IMR-90 (cell line): ENCODE measurements at regions not wholly inside any gene's neighbourhood (a gene's known extent, or its start where the extent isn't known, plus 50 kb on each side); places are given as distances from the start of the nearest gene placed in this dataset.
A peak's percentile ranks its signal among the peaks of the same experiment; 100 is the strongest.

Experiments
- ATAC-seq: fragments of 200-7000 bp; cut with Tn5 transposase; 2 replicates; pipeline ENCODE4 v1.9.1; 2020; ENCODE audit warnings: low read depth, mild to moderate bottlenecking, moderate library complexity
- BruUV-seq: library from RNA; stranded (reverse); fragments of 400-500 nt; replicated peaks from 2 replicates; lab custom pipeline; 2021; lab: Mats Ljungman, UMichigan
- CTCF ChIA-PET: fragments of 300-600 bp; formaldehyde crosslinking; extraction: SDS; loops from one replicate; lab custom pipeline; 2021; ENCODE audit warnings: antibody characterized with exemption; lab: Yijun Ruan, JAX
- POLR2A ChIA-PET: fragments of 300-600 bp; sonication (Branson Sonifier 250); formaldehyde crosslinking; loops from one replicate; lab custom pipeline; 2022; ENCODE audit warnings: antibody characterized with exemption; ENCODE audit not compliant: unreplicated experiment; lab: Charles Lee
- DNase-seq: peaks from one replicate; pipeline ENCODE4 v3.0.0; 2013
- H2AFZ ChIP-seq: replicated peaks from 2 replicates; pipeline ENCODE3; 2013; ENCODE audit warnings: low read length, mild to moderate bottlenecking; ENCODE audit not compliant: poor library complexity
- H2AK5ac ChIP-seq: 2 replicates; pipeline ENCODE4 v1.6.1; 2013; ENCODE audit warnings: low read depth, low read length, inconsistent platforms
- H2AK9ac ChIP-seq: replicated peaks from 2 replicates; pipeline ENCODE3; 2013; ENCODE audit warnings: mild to moderate bottlenecking, low read depth, low read length, moderate library complexity; ENCODE audit not compliant: poor library complexity
- H2BK120ac ChIP-seq: 2 replicates; pipeline ENCODE4 v1.6.1; 2013; ENCODE audit warnings: low read depth, low read length, inconsistent platforms
- H2BK15ac ChIP-seq: 3 replicates; pipeline ENCODE4 v1.6.1; 2013; ENCODE audit warnings: low read depth, low read length, inconsistent platforms
- H2BK20ac ChIP-seq: 2 replicates; pipeline ENCODE4 v1.6.1; 2013; ENCODE audit warnings: low read depth, mild to moderate bottlenecking, inconsistent platforms, low read length, moderate library complexity
- H2BK5ac ChIP-seq: 2 replicates; pipeline ENCODE4 v1.6.1; 2013; ENCODE audit warnings: mild to moderate bottlenecking, low read depth, low read length, inconsistent platforms; ENCODE audit not compliant: poor library complexity, severe bottlenecking
- H3K14ac ChIP-seq: replicated peaks from 2 replicates; pipeline ENCODE4 v1.6.1; 2013; ENCODE audit warnings: low read depth, low read length, inconsistent platforms
- H3K18ac ChIP-seq: 2 replicates; pipeline ENCODE4 v1.6.1; 2013; ENCODE audit warnings: low read depth, low read length, control low read depth
- H3K23ac ChIP-seq: 2 replicates; pipeline ENCODE4 v1.6.1; 2013; ENCODE audit warnings: low read depth, low read length, inconsistent platforms
- H3K27ac ChIP-seq: 2 replicates; pipeline ENCODE4 v1.5.1; 2013; ENCODE audit warnings: mild to moderate bottlenecking, control low read depth, low read length; ENCODE audit not compliant: insufficient read depth
- H3K27me3 ChIP-seq: 2 replicates; pipeline ENCODE4 v1.6.1; 2013; ENCODE audit warnings: low read length; ENCODE audit not compliant: control insufficient read depth, insufficient read depth
- H3K36me3 ChIP-seq: 2 replicates; pipeline ENCODE4 v1.6.1; 2013; ENCODE audit warnings: low read length, mixed read lengths; ENCODE audit not compliant: control insufficient read depth, insufficient read depth
- H3K4ac ChIP-seq: 2 replicates; pipeline ENCODE4 v1.6.1; 2013; ENCODE audit warnings: low read depth, low read length, inconsistent platforms
- H3K4me1 ChIP-seq: 2 replicates; pipeline ENCODE4 v1.6.1; 2013; ENCODE audit warnings: low read length, mixed read lengths; ENCODE audit not compliant: control insufficient read depth, insufficient read depth
- H3K4me2 ChIP-seq: 2 replicates; pipeline ENCODE4 v1.6.1; 2013; ENCODE audit warnings: low read depth, mild to moderate bottlenecking, control low read depth, low read length, moderate library complexity
- H3K4me3 ChIP-seq: 2 replicates; pipeline ENCODE4 v1.5.1; 2013; ENCODE audit warnings: low read depth, mild to moderate bottlenecking, control low read depth, low read length, moderate library complexity; ENCODE audit not compliant: insufficient read depth
- H3K56ac ChIP-seq: 2 replicates; pipeline ENCODE4 v1.6.1; 2013; ENCODE audit warnings: low read length, inconsistent platforms; ENCODE audit not compliant: insufficient read depth; ENCODE audit errors: extremely low read depth
- H3K79me1 ChIP-seq, 2 experiments: 2 replicates each; pipeline ENCODE4 v1.6.1; 2013; ENCODE audit warnings: low read length in 2 of 2, inconsistent platforms in 1 of 2, low read depth in 1 of 2
- H3K9ac ChIP-seq: 2 replicates; pipeline ENCODE4 v1.6.1; 2013; ENCODE audit warnings: low read depth, low read length, control low read depth
- H3K9me1 ChIP-seq: 2 replicates; pipeline ENCODE4 v1.6.1; 2013; ENCODE audit warnings: low read length, inconsistent platforms; ENCODE audit not compliant: insufficient read depth
- H3K9me3 ChIP-seq: 2 replicates; pipeline ENCODE4 v1.6.1; 2013; ENCODE audit warnings: low read length; ENCODE audit not compliant: control insufficient read depth, insufficient read depth
- H4K20me1 ChIP-seq: 2 replicates; pipeline ENCODE4 v1.6.1; 2013; ENCODE audit warnings: low read length, inconsistent platforms; ENCODE audit not compliant: insufficient read depth
- H4K5ac ChIP-seq: 2 replicates; pipeline ENCODE4 v1.6.1; 2013; ENCODE audit warnings: mild to moderate bottlenecking, low read depth, low read length, control low read depth
- H4K8ac ChIP-seq, 2 experiments: 2 replicates each; pipeline ENCODE4 v1.6.1; 2013; ENCODE audit warnings: low read depth in 2 of 2, low read length in 2 of 2, control low read depth in 1 of 2, inconsistent platforms in 1 of 2
- H4K91ac ChIP-seq: 2 replicates; pipeline ENCODE4 v1.6.1; 2013; ENCODE audit warnings: low read depth, low read length, inconsistent platforms; ENCODE audit not compliant: insufficient read depth
- CEBPB ChIP-seq: IDR thresholded peaks from 2 replicates; pipeline ENCODE4 v1.6.1; 2012; ENCODE audit warnings: low read depth, low read length, improper control_type of control experiment
- MXI1 ChIP-seq: IDR thresholded peaks from 2 replicates; pipeline ENCODE4 v1.6.1; 2012; ENCODE audit warnings: low read depth, mild to moderate bottlenecking, low read length, moderate library complexity, borderline replicate concordance
- WGBS, 2 experiments: methylation state at CpG; one replicate each; pipeline versions ENCODE4 v1.1.5 to v1.1.7; 2013; ENCODE audit warnings: missing lambda C conversion rate in 2 of 2; ENCODE audit not compliant: insufficient read length in 1 of 2; ENCODE audit errors: extremely low coverage in 2 of 2; 5-methylcytosine and 5-hydroxymethylcytosine counted together
- dilution Hi-C: fragments of 300-500 bp; cut with HindIII; formaldehyde crosslinking; loops from one replicate; pipeline ENCODE4 v1.14.3; 2018; ENCODE audit warnings: low sequenced_read_pairs; ENCODE audit not compliant: unreplicated experiment
- in situ Hi-C: fragments of 300-500 bp; cut with MboI; formaldehyde crosslinking; loops from 3 replicates; pipeline ENCODE4 v1.14.3; 2019; ENCODE audit warnings: low sequenced_read_pairs, inconsistent platforms, mixed read lengths
- intact Hi-C: fragments of 100-400 bp; cut with micrococcal nuclease; formaldehyde crosslinking; loops from 2 replicates; pipeline ENCODE4 v1.10.0; 2022

GRCh38 chr3:74271541-74271940 lies 342.9 kb downstream of the CNTN3 start:
- Histone ChIP-seq H2BK20ac (no peak overlapping the region), H3K18ac (no peak overlapping the region), H4K5ac (no peak overlapping the region), H3K4me3 (no peak overlapping the region), H3K23ac (no peak overlapping the region), H3K9ac (no peak overlapping the region), H2BK120ac (no peak overlapping the region), H3K9me3 (no peaks in the 10 kb centered on the region), H3K4me2 (no peak overlapping the region), H3K14ac (no peak overlapping the region), H4K91ac (no peak overlapping the region), H3K79me1 (no peaks in the 10 kb centered on the region), H3K56ac (no peak overlapping the region), H4K8ac (no peak overlapping the region), H3K4ac (no peak overlapping the region), H4K20me1 (no peaks in the 10 kb centered on the region), H3K36me3 (no peaks in the 10 kb centered on the region), H3K27ac (no peak overlapping the region), H2BK15ac (no peak overlapping the region), H2AK5ac (no peak overlapping the region), H3K27me3 (no peaks in the 10 kb centered on the region), H2AFZ (no peak overlapping the region), H2BK5ac (no peak overlapping the region), H2AK9ac (no peak overlapping the region), H3K9me1 (no peaks in the 10 kb centered on the region), H3K4me1 (peaks cover 2% of the 10 kb centered on the region; the same call in 1 of the 2 replicates)
- intact Hi-C loops = no loop called here
- DNase-seq (no peak), ATAC-seq (no peak)
- in situ Hi-C loops = no loop called here
- TF ChIP-seq MXI1 (no peak), CEBPB (peak; percentile 67)
- CTCF ChIA-PET = interaction anchor here (1.0 kb wide), 1 partner anchor 178 kb away, joined by 3 read pairs; no protein-coding TSS in a partner anchor
- no CpG with 5 or more reads among the region's 4 CpGs for WGBS, 2 experiments
- POLR2A ChIA-PET = no interaction called here
- dilution Hi-C loops = no loop called here
- no TSS peak for BruUV-seq
